ENCODE measurements at regions not wholly inside any gene's neighbourhood (a gene's known extent, or its start where the extent isn't known, plus 50 kb on each side); places are given as distances from the start of the nearest gene placed in this dataset.

- H3K27ac ChIP-seq: peak overlapping the region; percentile 59 to 81 (median 72)
- peak; percentile 47 for TF ChIP-seq POLR2A (IDR thresholded peaks at IDR 0.05)
- TF ChIP-seq EP300 (IDR thresholded peaks at IDR 0.05; ENCODE audit: low read depth): no peak
- no peak for TF ChIP-seq CTCF (IDR thresholded peaks at IDR 0.05)
- peak in 2 of 3 donors; percentile 4 to 73 for TF ChIP-seq POLR2AphosphoS5 (IDR thresholded peaks at IDR 0.05)
- H3K9me3 ChIP-seq: no peaks in the 10 kb centered on the region
- in situ Hi-C loops (cut with MboI; ENCODE audit: low pct_ligation_motif_present in 1 of 4, low pct_unique_long_range_greater_than_20kb in 1 of 4, low sequenced_read_pairs in 3 of 4) (no loop called here), intact Hi-C loops (cut with DNase I; ENCODE audit: low total_unique reads) (no loop called here)
- H3K4me1 ChIP-seq: peaks cover 3 to 32% (median 17%) of the 10 kb centered on the region in 4 donors
- H3K36me3 ChIP-seq: no peaks in the 10 kb centered on the region
- peak overlapping the region in 1 of 4 donors; percentile 33 for H3K4me3 ChIP-seq
- DNase-seq: peak; percentile 51
- WGBS, 2 donors (ENCODE audit: low coverage in 1 of 2): 38 to 40% methylated on average over 1 to 2 of the region's 2 CpGs
- H3K27me3 ChIP-seq: peaks cover 5% of the 10 kb centered on the region
Observed at GRCh38 chr1:34685225-34685624, 69.6 kb upstream of the GJB5 start.

- Histone ChIP-seq H3K27me3 (peaks cover 5% of the 10 kb centered on the region), H3K4me1 (peaks cover 3 to 32% (median 17%) of the 10 kb centered on the region in 4 donors), H3K4me3 (no peak overlapping the region), H3K36me3 (no peaks in the 10 kb centered on the region), H3K9me3 (no peaks in the 10 kb centered on the region), H3K27ac (no peak overlapping the region)
- no peak for DNase-seq
- in situ Hi-C loops (cut with MboI; ENCODE audit: low pct_ligation_motif_present in 1 of 4, low pct_unique_long_range_greater_than_20kb in 1 of 4, low sequenced_read_pairs in 3 of 4) (no loop called here), intact Hi-C loops (cut with DNase I; ENCODE audit: low total_unique reads) (no loop called here)
- TF ChIP-seq CTCF (IDR thresholded peaks at IDR 0.05) (no peak), EP300 (IDR thresholded peaks at IDR 0.05; ENCODE audit: low read depth) (no peak), POLR2A (IDR thresholded peaks at IDR 0.05) (no peak), POLR2AphosphoS5 (IDR thresholded peaks at IDR 0.05) (no peak)
- WGBS, 2 donors (ENCODE audit: low coverage in 1 of 2): 43 to 86% methylated on average over 1 to 2 of the region's 2 CpGs
Observed at GRCh38 chr1:34686531-34686930, 68.3 kb upstream of the GJB5 start.

- H3K27me3 ChIP-seq: peaks cover 5% of the 10 kb centered on the region
- peak; percentile 79 for DNase-seq
- TF ChIP-seq EP300 (IDR thresholded peaks at IDR 0.05; ENCODE audit: low read depth) (no peak), CTCF (IDR thresholded peaks at IDR 0.05) (no peak), POLR2A (IDR thresholded peaks at IDR 0.05) (no peak), POLR2AphosphoS5 (IDR thresholded peaks at IDR 0.05) (no peak)
- in situ Hi-C loops (cut with MboI; ENCODE audit: low pct_ligation_motif_present in 1 of 4, low pct_unique_long_range_greater_than_20kb in 1 of 4, low sequenced_read_pairs in 3 of 4) (no loop called here), intact Hi-C loops (cut with DNase I; ENCODE audit: low total_unique reads) (no loop called here)
- H3K4me3 ChIP-seq: no peak overlapping the region
- H3K27ac ChIP-seq: peak overlapping the region in 1 of 4 donors; percentile 15
- H3K36me3 ChIP-seq: no peaks in the 10 kb centered on the region
- WGBS, 2 donors (ENCODE audit: low coverage in 1 of 2): 39 to 71% methylated on average over 2 to 5 of the region's 7 CpGs
- H3K4me1 ChIP-seq: peaks cover under 1 to 16% (median 9%) of the 10 kb centered on the region in 4 donors
- no peaks in the 10 kb centered on the region for H3K9me3 ChIP-seq
Observed at GRCh38 chr1:34688006-34688741, 66.7 kb upstream of the GJB5 start.

- intact Hi-C loops (cut with DNase I; ENCODE audit: low total_unique reads): no loop called here
- in situ Hi-C loops (cut with MboI; ENCODE audit: low pct_ligation_motif_present in 1 of 4, low pct_unique_long_range_greater_than_20kb in 1 of 4, low sequenced_read_pairs in 3 of 4): no loop called here
- H3K36me3 ChIP-seq: no peaks in the 10 kb centered on the region
- peaks cover 5% of the 10 kb centered on the region for H3K27me3 ChIP-seq
- no peak for DNase-seq
- TF ChIP-seq EP300 (IDR thresholded peaks at IDR 0.05; ENCODE audit: low read depth) (no peak), POLR2A (IDR thresholded peaks at IDR 0.05) (no peak), CTCF (IDR thresholded peaks at IDR 0.05) (no peak), POLR2AphosphoS5 (IDR thresholded peaks at IDR 0.05) (no peak)
- peaks cover 0 to 6% (median 3%) of the 10 kb centered on the region in 4 donors for H3K4me1 ChIP-seq
- WGBS, 2 donors (ENCODE audit: low coverage in 1 of 2): 36 to 37% methylated on average over 4 of the region's 4 CpGs
- H3K9me3 ChIP-seq: no peaks in the 10 kb centered on the region
- H3K4me3 ChIP-seq: no peak overlapping the region
- H3K27ac ChIP-seq: no peak overlapping the region
Observed at GRCh38 chr1:34690269-34690668, 64.6 kb upstream of the GJB5 start.
